ENCODE measurements at regions not wholly inside any gene's neighbourhood (a gene's known extent, or its start where the extent isn't known, plus 50 kb on each side); places are given as distances from the start of the nearest gene placed in this dataset.

DNA sequence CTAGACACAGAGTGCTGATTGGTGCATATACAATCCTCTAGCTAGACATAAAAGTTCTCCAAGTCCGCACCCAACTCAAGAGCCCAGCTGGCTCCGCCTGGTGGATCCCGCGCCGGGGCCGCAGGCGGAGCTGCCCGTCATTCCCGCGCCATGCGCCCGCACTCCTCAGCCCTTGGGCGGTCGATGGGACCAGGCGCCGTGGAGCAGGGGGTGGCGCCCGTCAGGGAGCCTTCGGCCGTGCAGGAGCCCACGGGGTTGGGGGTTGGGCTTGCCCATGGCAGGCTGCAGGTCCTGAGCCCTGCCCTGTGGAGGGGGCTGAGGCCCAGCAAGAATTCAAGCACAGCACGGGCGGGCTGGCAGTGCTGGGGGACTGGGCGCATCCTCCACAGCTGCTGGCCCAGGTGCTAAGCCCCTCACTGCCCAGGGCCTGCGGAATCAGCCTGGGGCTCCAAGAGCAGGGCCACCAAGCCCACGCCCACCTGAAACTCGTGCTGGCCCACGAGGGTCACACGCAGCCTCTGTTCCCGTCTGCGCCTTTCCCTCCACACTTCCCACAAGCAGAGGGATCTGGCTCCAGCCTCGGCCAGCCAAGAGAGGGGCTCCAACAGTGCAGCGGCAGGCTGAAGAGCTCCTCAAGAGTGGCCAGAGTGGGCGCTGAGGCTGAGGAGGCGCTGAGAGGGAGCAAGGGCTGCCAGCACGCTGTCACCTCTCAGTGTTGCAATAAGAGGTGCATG, 604.2 kb upstream of the POM121L12 start:
- Mint-ChIP-seq H3K27me3 (ENCODE audit: low read depth) (no peaks in the 10 kb centered on the region), H3K27ac (no peak overlapping the region), H3K4me1 (ENCODE audit: low read depth) (no peaks in the 10 kb centered on the region), H3K4me3 (no peak overlapping the region), H3K9me3 (ENCODE audit: insufficient read depth) (peaks cover 13% of the 10 kb centered on the region), H3K36me3 (ENCODE audit: low read depth) (no peaks in the 10 kb centered on the region)
- ATAC-seq (no peak), DNase-seq (no peak)
- CTCF ChIA-PET, result no interaction called here
- POLR2A ChIA-PET, result no interaction called here

DNA sequence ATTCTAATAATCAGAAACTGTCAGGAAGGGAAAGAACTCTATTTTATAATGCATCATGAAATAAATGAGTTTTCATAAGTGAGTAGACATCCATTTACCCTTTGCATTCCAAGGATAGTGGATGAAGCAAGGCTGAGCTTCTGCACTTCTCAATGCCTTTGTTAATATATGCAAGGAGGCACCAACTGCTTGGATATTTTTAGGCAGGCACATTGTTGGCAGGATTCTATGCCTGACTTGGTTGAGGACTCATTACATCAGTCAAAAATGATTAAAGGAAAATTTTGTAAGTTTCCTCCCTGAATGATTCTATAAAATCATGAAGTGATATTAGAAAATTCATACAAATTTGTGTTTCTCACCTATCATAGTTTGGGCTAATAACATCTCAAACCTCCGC, 612.2 kb upstream of the POM121L12 start:
- no peak for DNase-seq
- peaks cover 3% of the 10 kb centered on the region for H3K9me3 Mint-ChIP-seq (ENCODE audit: insufficient read depth)
- ChIA-PET POLR2A (no interaction called here), CTCF (no interaction called here)
- no peak for ATAC-seq
- no peak overlapping the region for H3K27ac Mint-ChIP-seq
- no peaks in the 10 kb centered on the region for H3K36me3 Mint-ChIP-seq (ENCODE audit: low read depth)
- no peaks in the 10 kb centered on the region for H3K4me1 Mint-ChIP-seq (ENCODE audit: low read depth)
- no peaks in the 10 kb centered on the region for H3K27me3 Mint-ChIP-seq (ENCODE audit: low read depth)
- H3K4me3 Mint-ChIP-seq, result no peak overlapping the region

DNA sequence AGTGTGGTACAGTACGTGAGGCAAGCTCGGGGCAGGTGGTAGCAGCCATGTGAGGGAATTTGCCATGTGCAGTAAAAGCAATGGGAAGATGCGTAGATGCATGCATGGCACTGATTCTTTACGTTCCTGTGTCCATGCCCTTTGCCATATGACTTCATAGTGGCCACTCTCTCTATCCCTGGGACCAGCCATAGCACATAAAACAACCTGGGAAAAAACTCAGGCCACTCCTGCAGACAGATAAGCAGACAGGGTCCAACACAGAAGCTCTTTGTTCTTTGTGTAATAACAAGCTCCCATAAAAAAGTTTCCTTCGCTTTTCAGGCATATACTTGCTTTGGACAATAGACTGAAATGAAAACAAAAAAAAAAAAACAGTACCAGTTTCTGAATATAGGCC, 622.4 kb upstream of the POM121L12 start:
- Mint-ChIP-seq H3K36me3 (ENCODE audit: low read depth) (no peaks in the 10 kb centered on the region), H3K4me3 (no peak overlapping the region), H3K27ac (no peak overlapping the region), H3K27me3 (ENCODE audit: low read depth) (no peaks in the 10 kb centered on the region), H3K4me1 (ENCODE audit: low read depth) (no peaks in the 10 kb centered on the region), H3K9me3 (ENCODE audit: insufficient read depth) (no peaks in the 10 kb centered on the region)
- ChIA-PET POLR2A (no interaction called here), CTCF (no interaction called here)
- DNase-seq (no peak), ATAC-seq (no peak)

DNA sequence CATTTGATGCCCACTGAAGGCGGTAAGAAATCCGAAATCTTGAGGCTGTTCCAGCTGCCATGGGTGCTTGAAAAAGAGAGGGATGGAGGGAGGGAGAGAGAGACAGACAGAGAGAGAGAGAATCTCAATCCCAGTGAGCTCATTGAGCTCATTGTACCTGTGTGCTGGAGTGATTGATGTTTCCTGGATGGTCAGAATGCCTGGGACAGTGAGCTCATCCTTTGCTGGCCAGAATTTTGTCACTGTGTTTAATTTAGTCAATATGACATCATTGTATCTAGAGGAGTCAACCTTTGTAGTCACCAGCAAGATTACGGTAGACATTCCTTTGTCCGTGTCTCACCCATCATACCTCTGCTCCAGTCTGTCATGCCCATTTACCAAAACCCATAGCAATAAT, 625.4 kb upstream of the POM121L12 start:
- Mint-ChIP-seq H3K36me3 (ENCODE audit: low read depth) (no peaks in the 10 kb centered on the region), H3K27ac (no peak overlapping the region), H3K27me3 (ENCODE audit: low read depth) (no peaks in the 10 kb centered on the region), H3K9me3 (ENCODE audit: insufficient read depth) (no peaks in the 10 kb centered on the region), H3K4me1 (ENCODE audit: low read depth) (no peaks in the 10 kb centered on the region), H3K4me3 (no peak overlapping the region)
- POLR2A ChIA-PET, result no interaction called here
- ATAC-seq, result no peak
- no peak for DNase-seq
- CTCF ChIA-PET, result no interaction called here

DNA sequence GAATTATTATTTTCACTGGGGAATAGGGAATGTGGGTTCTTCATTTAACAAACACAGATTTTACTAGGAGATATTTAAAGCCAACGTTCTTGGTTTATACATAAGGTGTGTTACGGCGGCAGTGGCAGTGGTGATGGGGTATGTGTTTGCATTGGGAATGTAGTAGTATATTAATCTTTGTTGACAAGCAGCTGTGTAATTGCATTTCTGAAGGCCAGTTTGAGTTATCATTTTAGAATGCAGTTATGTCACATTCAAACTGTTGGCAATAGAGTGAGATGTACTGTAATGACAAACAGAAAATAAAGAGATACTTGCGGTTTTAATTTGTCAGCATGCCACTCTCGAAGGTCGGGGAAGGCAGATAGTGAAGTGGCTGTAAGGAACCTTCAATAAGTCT, 628.6 kb upstream of the POM121L12 start:
- CTCF ChIA-PET, result no interaction called here
- DNase-seq (no peak), ATAC-seq (no peak)
- POLR2A ChIA-PET, result no interaction called here
- no peaks in the 10 kb centered on the region for H3K9me3 Mint-ChIP-seq (ENCODE audit: insufficient read depth)
- H3K27ac Mint-ChIP-seq, result no peak overlapping the region
- H3K4me3 Mint-ChIP-seq, result no peak overlapping the region
- no peaks in the 10 kb centered on the region for H3K4me1 Mint-ChIP-seq (ENCODE audit: low read depth)
- no peaks in the 10 kb centered on the region for H3K36me3 Mint-ChIP-seq (ENCODE audit: low read depth)
- no peaks in the 10 kb centered on the region for H3K27me3 Mint-ChIP-seq (ENCODE audit: low read depth)

DNA sequence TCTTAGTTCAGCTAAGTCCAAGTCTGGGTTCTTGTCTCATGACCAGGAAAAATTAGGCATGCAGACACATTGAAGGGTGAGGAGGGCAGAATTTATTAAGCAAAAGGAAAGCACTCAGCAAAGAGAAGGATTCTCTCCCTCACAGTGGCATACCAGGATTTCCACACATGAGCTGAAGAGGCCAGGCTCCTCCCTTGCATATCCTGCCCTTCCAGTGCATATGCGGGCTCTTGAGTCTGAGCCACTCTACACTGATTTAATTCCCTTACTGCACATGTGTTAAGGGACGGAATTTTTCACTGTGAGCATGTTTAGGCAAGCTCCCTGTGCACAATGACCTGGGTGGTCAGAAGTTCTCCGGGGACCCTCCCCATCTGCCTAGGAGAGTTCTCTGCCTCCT, 652.7 kb upstream of the POM121L12 start:
- H3K36me3 Mint-ChIP-seq (ENCODE audit: low read depth), result no peaks in the 10 kb centered on the region
- no peak overlapping the region for H3K27ac Mint-ChIP-seq
- no peak overlapping the region for H3K4me3 Mint-ChIP-seq
- ChIA-PET CTCF (no interaction called here), POLR2A (no interaction called here)
- ATAC-seq, result no peak
- H3K9me3 Mint-ChIP-seq (ENCODE audit: insufficient read depth), result no peaks in the 10 kb centered on the region
- no peaks in the 10 kb centered on the region for H3K4me1 Mint-ChIP-seq (ENCODE audit: low read depth)
- H3K27me3 Mint-ChIP-seq (ENCODE audit: low read depth), result no peaks in the 10 kb centered on the region
- no peak for DNase-seq

DNA sequence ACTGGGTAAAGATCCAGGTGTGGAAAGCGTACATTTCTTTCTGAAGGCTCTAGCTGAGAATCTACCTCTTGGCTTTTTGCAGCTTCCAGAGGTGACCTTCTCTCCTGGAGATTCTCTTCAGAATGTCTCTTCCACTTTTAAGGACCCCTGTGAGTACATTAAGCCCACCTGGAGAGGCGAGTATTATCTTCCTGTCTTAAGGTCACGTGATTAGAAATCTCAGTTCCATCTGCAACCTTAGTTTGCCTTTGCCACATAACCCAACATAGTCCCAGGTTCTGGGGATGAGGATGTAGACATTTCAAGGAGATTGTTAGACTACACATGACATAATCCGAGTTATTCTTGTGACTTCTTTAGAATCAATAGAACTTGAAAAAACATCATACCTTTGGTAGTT, 665.5 kb upstream of the POM121L12 start:
- no peak overlapping the region for H3K4me3 Mint-ChIP-seq
- no peaks in the 10 kb centered on the region for H3K36me3 Mint-ChIP-seq (ENCODE audit: low read depth)
- no peak for DNase-seq
- peaks cover 4% of the 10 kb centered on the region for H3K9me3 Mint-ChIP-seq (ENCODE audit: insufficient read depth)
- no peaks in the 10 kb centered on the region for H3K4me1 Mint-ChIP-seq (ENCODE audit: low read depth)
- H3K27me3 Mint-ChIP-seq (ENCODE audit: low read depth), result no peaks in the 10 kb centered on the region
- H3K27ac Mint-ChIP-seq, result no peak overlapping the region
- POLR2A ChIA-PET, result no interaction called here
- CTCF ChIA-PET, result no interaction called here
- ATAC-seq, result no peak

DNA sequence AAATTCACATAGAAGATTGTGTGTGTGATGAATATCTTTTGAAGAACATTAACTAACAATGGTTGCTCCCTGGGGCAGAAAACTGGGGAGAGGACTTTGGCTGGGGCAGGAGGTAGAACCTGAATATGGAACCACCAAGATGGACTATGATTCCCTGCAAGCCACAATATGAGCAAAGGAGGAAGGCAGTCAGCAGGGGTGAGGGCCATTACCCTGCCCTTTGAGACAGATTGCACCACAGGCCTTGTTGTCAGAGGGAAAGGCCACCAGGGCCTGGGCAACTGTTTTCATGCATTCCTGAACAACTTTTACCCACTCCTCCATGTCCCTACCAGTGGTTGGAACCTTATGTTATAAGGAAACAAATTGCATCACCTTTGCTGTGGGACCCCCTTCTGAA, 670.1 kb upstream of the POM121L12 start:
- POLR2A ChIA-PET, result no interaction called here
- H3K9me3 Mint-ChIP-seq (ENCODE audit: insufficient read depth), result peaks cover 8% of the 10 kb centered on the region
- no peaks in the 10 kb centered on the region for H3K27me3 Mint-ChIP-seq (ENCODE audit: low read depth)
- H3K4me1 Mint-ChIP-seq (ENCODE audit: low read depth), result no peaks in the 10 kb centered on the region
- H3K4me3 Mint-ChIP-seq, result no peak overlapping the region
- H3K36me3 Mint-ChIP-seq (ENCODE audit: low read depth), result no peaks in the 10 kb centered on the region
- DNase-seq (no peak), ATAC-seq (no peak)
- CTCF ChIA-PET, result no interaction called here
- no peak overlapping the region for H3K27ac Mint-ChIP-seq

DNA sequence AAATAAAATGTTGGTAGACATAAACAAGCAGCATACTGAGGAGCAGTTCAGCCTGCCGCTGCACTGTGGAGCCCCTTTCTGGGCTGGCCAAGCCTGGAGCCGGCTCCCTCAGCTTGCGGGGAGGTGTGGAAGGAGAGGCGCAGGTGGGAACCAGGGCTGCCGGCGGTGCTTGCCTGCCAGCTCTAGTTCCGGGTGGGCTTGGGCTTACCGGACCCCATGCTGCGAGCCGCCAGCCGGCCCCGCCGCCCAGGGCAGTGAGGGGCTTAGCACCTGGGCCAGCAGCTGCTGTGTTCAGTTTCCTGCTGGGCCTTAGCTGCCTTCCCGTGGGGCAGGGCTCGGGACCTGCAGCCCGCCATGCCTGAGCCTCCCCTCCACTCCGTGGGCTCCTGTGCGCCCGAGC, 672.9 kb upstream of the POM121L12 start:
- DNase-seq, result no peak
- Mint-ChIP-seq H3K27me3 (ENCODE audit: low read depth) (no peaks in the 10 kb centered on the region), H3K36me3 (ENCODE audit: low read depth) (no peaks in the 10 kb centered on the region), H3K4me1 (ENCODE audit: low read depth) (no peaks in the 10 kb centered on the region), H3K27ac (no peak overlapping the region), H3K9me3 (ENCODE audit: insufficient read depth) (peaks cover 8% of the 10 kb centered on the region), H3K4me3 (no peak overlapping the region)
- POLR2A ChIA-PET, result no interaction called here
- CTCF ChIA-PET, result no interaction called here
- ATAC-seq, result no peak

DNA sequence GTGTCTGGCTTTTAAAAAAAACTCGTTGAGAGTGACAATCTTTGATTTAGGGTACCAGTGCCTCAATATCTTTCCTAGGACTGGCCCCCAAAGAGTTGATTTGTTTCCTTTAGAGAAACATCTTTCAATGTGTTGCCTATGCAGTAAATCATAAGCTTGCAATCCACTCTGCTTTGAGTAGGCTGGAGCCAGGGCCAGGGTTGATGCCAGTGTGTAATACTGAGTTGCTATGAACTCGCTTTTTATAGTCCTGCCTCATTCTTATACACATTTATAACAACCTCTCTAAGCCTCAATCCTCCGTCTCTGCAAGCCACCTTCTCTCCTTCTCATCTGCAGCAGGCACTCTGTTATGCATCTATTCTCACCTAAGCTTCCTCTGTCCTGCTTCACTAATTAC, 674.9 kb upstream of the POM121L12 start:
- Mint-ChIP-seq H3K36me3 (ENCODE audit: low read depth) (no peaks in the 10 kb centered on the region), H3K27me3 (ENCODE audit: low read depth) (no peaks in the 10 kb centered on the region), H3K27ac (no peak overlapping the region), H3K4me3 (no peak overlapping the region), H3K4me1 (ENCODE audit: low read depth) (no peaks in the 10 kb centered on the region), H3K9me3 (ENCODE audit: insufficient read depth) (peaks cover 8% of the 10 kb centered on the region)
- POLR2A ChIA-PET, result no interaction called here
- DNase-seq, result no peak
- CTCF ChIA-PET, result no interaction called here
- no peak for ATAC-seq

DNA sequence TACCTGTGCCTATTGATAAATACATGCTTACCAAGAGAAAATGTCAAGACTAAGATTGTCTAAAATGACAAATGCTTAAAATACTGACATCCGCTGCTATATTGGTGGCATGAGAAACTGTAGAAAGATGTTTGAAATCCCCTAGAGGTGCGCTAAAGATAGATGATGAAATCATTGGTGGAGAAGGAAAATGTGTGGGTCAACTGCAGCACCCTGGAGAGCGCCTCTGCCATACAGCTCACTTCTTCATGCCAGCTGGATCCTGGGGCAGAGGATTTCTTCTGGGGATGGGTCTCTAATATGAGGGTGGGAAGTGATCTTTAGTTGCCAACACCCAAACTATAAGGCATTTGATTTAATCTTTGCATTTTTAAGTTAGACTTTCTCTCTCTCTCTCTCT, 680.4 kb upstream of the POM121L12 start:
- ChIA-PET POLR2A (no interaction called here), CTCF (no interaction called here)
- H3K4me3 Mint-ChIP-seq, result no peak overlapping the region
- H3K4me1 Mint-ChIP-seq (ENCODE audit: low read depth), result no peaks in the 10 kb centered on the region
- no peaks in the 10 kb centered on the region for H3K27me3 Mint-ChIP-seq (ENCODE audit: low read depth)
- no peak overlapping the region for H3K27ac Mint-ChIP-seq
- DNase-seq (no peak), ATAC-seq (no peak)
- H3K36me3 Mint-ChIP-seq (ENCODE audit: low read depth), result no peaks in the 10 kb centered on the region
- H3K9me3 Mint-ChIP-seq (ENCODE audit: insufficient read depth), result peaks cover 3% of the 10 kb centered on the region

DNA sequence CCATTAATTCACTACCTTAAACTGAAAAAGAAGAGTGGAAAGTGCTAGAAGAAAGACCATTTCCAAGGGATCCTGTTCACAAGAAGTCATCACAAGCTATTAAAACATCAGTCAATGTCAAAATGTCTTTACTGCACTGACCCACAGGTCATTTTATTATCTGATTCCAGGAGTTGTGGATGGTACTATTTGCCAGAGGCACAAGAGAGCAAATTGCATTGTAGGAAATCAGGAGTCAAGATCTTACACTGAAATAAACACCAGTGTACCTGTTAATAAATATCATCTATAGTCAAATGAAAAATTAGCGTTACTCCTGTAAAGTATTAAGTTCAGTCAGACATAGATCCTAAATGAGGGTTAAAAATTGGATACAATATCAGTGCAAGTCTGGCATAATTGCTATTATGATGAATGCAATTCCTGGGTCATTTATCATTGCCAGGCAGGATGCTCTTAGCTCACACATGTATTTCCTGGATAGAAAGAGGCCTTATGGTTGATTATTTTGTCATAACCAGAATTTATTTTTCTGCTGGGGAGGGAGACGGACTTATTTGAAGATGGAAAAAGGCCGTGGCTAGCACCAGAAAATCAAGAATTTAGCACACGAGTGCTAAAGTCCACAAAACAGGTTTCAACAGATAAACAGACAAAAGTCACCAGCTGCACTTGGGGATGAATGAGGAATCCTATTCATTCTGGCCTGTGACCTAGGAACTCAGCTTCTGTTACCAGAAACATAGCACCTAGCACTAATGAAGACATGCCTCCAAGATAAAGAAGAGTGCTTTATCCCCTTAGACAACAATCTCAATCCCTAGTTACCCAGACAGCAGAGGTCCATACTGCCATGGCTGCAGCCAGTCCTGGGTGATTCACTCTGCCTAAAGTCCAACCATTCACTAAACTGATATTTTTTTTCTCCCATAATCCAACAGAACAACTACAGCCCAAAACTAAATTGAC, 683.1 kb upstream of the POM121L12 start:
- no peaks in the 10 kb centered on the region for H3K36me3 Mint-ChIP-seq (ENCODE audit: low read depth)
- no peak for ATAC-seq
- no peak overlapping the region for H3K27ac Mint-ChIP-seq
- no peaks in the 10 kb centered on the region for H3K27me3 Mint-ChIP-seq (ENCODE audit: low read depth)
- ChIA-PET CTCF (no interaction called here), POLR2A (no interaction called here)
- DNase-seq, result no peak
- no peak overlapping the region for H3K4me3 Mint-ChIP-seq
- no peaks in the 10 kb centered on the region for H3K4me1 Mint-ChIP-seq (ENCODE audit: low read depth)
- H3K9me3 Mint-ChIP-seq (ENCODE audit: insufficient read depth), result peaks cover 3% of the 10 kb centered on the region

DNA sequence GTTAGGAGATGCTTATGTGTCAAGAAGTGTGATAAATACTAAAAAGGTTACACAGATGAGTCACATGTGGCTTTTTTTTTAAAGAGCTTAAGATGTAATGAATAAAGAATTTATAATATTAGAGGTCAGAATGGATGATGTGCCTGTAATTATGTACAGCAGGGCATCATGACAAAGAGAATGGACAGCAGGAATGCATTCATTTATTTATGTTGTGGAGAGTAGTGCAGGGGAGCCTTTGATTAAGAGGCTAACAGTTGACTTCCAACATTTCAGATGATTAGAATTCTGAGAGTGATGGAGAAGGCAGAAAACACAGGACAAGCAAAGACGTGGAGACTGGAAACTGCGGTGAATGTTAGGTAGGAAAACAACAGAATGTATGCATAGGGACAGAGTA, 691.4 kb upstream of the POM121L12 start:
- no peak for DNase-seq
- no peaks in the 10 kb centered on the region for H3K4me1 Mint-ChIP-seq (ENCODE audit: low read depth)
- H3K9me3 Mint-ChIP-seq (ENCODE audit: insufficient read depth), result no peaks in the 10 kb centered on the region
- H3K27me3 Mint-ChIP-seq (ENCODE audit: low read depth), result no peaks in the 10 kb centered on the region
- H3K36me3 Mint-ChIP-seq (ENCODE audit: low read depth), result no peaks in the 10 kb centered on the region
- no peak for ATAC-seq
- no peak overlapping the region for H3K4me3 Mint-ChIP-seq
- POLR2A ChIA-PET, result no interaction called here
- CTCF ChIA-PET, result no interaction called here
- no peak overlapping the region for H3K27ac Mint-ChIP-seq

All from activated CD8-positive, alpha-beta T cell treated with anti-CD3 and anti-CD28 coated beads, Interleukin-2, amount 10 ng/mL, durations not matched to agents 7 days and 5 days (primary cell).